Activated CD8-positive, alpha-beta T cell treated with anti-CD3 and anti-CD28 coated beads, Interleukin-2, amount 10 ng/mL, durations not matched to agents 7 days and 5 days (primary cell): ENCODE measurements at regions not wholly inside any gene's neighbourhood (a gene's known extent, or its start where the extent isn't known, plus 50 kb on each side); places are given as distances from the start of the nearest gene placed in this dataset.
"Not testable (repeated sequence)": the region's sequence is repeated elsewhere in the genome, so short reads cannot be mapped to it uniquely, and the experiment has no call there.

Experiments used
- ATAC-seq: fragments of 150-1000 bp; cut with Tn5 transposase; one replicate; pipeline ENCODE4 v1.10.0; 2021; ENCODE audit warnings: moderate library complexity
- CTCF ChIA-PET: fragments of 350-600 bp; sonication (Branson Sonifier 250); formaldehyde crosslinking; loops from one replicate; lab custom pipeline; 2021; ENCODE audit warnings: antibody characterized with exemption; lab: Charles Lee
- POLR2A ChIA-PET: fragments of 350-600 bp; sonication (Branson Sonifier 250); formaldehyde crosslinking; loops from one replicate; lab custom pipeline; 2021; ENCODE audit warnings: antibody characterized with exemption; lab: Charles Lee
- DNase-seq: peaks from one replicate; pipeline ENCODE4 v3.0.0-alpha.2; 2020
- H3K27ac Mint-ChIP-seq: one replicate; pipeline ENCODE4 v1.8.0; 2021; ENCODE audit warnings: mild to moderate bottlenecking, mixed read lengths
- H3K27me3 Mint-ChIP-seq: one replicate; pipeline ENCODE4 v1.8.0; 2021; ENCODE audit warnings: low read depth, mixed read lengths
- H3K36me3 Mint-ChIP-seq: one replicate; pipeline ENCODE4 v1.8.0; 2021; ENCODE audit warnings: low read depth, mixed read lengths
- H3K4me1 Mint-ChIP-seq: one replicate; pipeline ENCODE4 v1.8.0; 2021; ENCODE audit warnings: low read depth, mixed read lengths
- H3K4me3 Mint-ChIP-seq: one replicate; pipeline ENCODE4 v1.8.0; 2021; ENCODE audit warnings: mild to moderate bottlenecking, mixed read lengths
- H3K9me3 Mint-ChIP-seq: one replicate; pipeline ENCODE4 v1.8.0; 2022; ENCODE audit warnings: mixed read lengths; ENCODE audit not compliant: insufficient read depth

DNA sequence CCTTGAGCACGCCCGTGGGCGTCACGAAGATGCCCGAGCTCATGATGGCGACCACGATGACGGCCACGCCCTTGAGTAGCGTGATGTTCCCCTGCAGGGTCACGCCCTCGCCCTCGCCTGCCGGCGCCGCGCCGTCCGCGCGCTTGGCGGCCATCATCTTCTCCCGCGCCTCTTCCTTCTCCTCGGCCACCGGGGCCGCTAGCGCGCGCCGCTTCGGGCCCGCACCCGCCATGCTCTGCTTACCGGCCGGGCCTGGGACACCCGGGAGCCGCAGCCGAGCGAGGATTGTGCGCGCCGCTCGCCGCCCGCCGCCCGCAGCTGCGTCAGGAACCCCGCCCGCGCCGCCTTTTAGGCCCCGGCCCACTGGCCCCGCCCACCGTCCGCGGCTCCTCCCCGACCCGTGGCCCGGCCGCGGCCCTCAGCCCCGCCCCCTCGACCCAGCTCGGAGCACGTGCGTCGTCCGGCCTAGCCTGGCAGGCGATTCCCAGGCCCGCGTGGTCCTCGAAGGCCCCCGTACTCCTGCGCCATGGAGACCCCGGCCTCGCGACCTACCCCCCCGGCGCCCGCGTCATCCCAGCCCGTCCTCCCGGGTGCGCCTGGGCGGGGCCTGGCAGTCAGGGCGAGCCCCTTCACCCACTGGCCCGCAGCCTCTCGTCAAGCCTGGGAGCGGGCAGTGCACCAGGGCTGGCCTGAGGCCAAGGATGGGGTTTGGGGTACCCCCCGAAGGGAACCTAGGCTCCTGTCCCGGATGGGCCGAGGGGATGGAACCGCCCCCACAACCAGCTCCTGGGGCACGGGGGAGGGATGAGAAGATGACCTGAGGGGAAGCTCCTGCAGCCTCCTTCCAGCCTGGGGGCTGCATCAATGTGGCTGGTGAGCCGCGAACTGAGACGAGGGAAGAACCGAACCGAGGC lies 79.0 kb upstream of the METTL9 start:
- CTCF ChIA-PET: interaction anchor here (1.0 kb wide), 1 partner anchor 125 kb away, joined by 3 read pairs; no protein-coding TSS in a partner anchor
- POLR2A ChIA-PET: interaction anchor here (0.9 to 1.8 kb wide), 3 partner anchors 11 to 14 kb away, joined by 3 to 5 read pairs (median 4); no protein-coding TSS in a partner anchor
- H3K27me3 Mint-ChIP-seq, H3K9me3 Mint-ChIP-seq: not testable (repeated sequence)
- ATAC-seq: peak; percentile 87
- Mint-ChIP-seq H3K36me3 (peaks cover 29% of the 10 kb centered on the region), H3K4me1 (peaks cover 19% of the 10 kb centered on the region), H3K4me3 (peak overlapping the region; percentile 89), H3K27ac (peak overlapping the region; percentile 97)
- peak; percentile 98 for DNase-seq

DNA sequence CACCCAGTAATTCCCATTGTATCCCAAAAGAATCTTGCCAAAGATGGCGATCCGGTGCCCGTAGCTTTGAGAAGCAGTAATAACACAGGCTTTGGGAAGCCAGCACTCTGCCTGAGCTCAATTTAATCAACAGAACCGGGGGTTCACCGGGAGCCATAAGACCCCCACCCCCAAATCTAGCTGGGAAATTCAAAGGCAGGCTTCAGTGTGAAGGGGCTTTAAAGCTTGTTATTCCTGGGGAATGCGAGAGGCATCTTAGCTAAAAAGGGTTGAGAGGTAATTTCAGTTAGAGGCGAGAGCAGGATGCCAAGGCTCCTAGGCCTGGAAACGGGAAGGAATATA lies 78.4 kb upstream of the METTL9 start:
- CTCF ChIA-PET, DNase-seq, POLR2A ChIA-PET: not testable (repeated sequence)

DNA sequence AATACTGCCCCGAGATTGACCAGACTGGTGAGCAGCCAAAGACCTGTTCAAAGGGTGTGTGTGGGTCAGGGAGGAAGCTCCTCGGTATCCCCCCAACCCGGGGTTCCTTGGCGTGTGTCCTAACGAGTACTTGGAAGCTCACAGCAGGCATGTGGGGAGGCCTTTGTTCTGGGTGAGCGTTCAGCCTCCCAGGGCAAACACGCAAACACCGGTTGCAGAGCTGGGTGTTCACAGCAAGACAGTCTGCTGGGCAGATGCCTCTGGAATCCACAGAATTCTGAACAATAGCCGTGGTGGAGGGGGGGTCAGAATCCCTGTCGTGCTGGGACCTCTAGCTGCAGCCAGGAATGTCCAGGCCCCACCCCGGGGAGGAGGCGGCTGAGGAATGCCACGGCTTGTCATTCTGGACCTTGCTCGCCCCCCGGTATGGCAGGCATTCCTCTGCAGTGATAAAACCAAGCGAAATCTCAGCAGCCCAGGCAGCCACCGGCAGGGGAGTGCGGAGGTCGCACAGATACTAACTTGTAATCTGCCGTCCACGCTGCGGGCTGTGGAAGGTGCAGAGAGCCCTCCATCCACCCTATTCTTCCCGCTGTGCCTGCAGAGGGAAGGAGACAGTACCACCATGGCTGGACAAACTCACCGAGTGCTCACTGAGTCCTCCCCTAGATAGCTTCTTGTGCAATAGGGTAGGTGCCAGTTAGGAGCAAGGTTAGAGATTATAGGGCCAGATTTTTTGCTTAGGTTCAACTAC lies 77.8 kb upstream of the METTL9 start:
- H3K4me1 Mint-ChIP-seq: peaks cover 10% of the 10 kb centered on the region
- H3K36me3 Mint-ChIP-seq: peaks cover 22% of the 10 kb centered on the region
- H3K4me3 Mint-ChIP-seq, H3K27me3 Mint-ChIP-seq, H3K9me3 Mint-ChIP-seq, CTCF ChIA-PET, POLR2A ChIA-PET, H3K27ac Mint-ChIP-seq, ATAC-seq, DNase-seq: not testable (repeated sequence)

More for the DNA sequence above, 78.4 kb upstream of the METTL9 start:
- not testable (repeated sequence) for ATAC-seq, H3K9me3 Mint-ChIP-seq, H3K27me3 Mint-ChIP-seq, H3K27ac Mint-ChIP-seq
- peaks cover 13% of the 10 kb centered on the region for H3K4me1 Mint-ChIP-seq
- H3K4me3 Mint-ChIP-seq: peak overlapping the region; percentile 19
- H3K36me3 Mint-ChIP-seq: peaks cover 24% of the 10 kb centered on the region

DNA sequence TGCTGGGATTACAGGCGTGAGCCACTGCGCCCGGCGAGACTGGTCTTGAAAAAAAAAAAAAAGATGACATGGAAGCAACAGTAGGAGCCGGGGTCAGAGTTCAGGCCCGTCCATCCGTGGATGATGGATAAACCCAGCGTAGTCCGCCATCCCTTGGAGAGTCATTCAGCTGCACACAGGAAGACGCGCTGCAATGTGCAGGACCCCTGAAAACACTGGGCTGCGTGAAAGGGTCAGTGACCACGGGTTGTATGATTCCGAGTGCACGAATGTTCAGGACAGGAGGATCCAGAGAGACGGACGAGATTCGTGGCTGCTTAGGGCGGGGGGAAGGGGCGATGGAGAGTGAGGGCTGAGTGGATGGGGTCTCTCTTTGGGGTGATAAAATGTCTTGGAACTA lies 76.5 kb upstream of the METTL9 start:
- POLR2A ChIA-PET: interaction anchor here (0.6 kb wide), 1 partner anchor 8 kb away, joined by 3 read pairs; no protein-coding TSS in a partner anchor
- ATAC-seq, CTCF ChIA-PET, H3K9me3 Mint-ChIP-seq, H3K27me3 Mint-ChIP-seq, H3K27ac Mint-ChIP-seq, DNase-seq, H3K4me3 Mint-ChIP-seq, H3K4me1 Mint-ChIP-seq: not testable (repeated sequence)
- peaks cover 20% of the 10 kb centered on the region for H3K36me3 Mint-ChIP-seq

DNA sequence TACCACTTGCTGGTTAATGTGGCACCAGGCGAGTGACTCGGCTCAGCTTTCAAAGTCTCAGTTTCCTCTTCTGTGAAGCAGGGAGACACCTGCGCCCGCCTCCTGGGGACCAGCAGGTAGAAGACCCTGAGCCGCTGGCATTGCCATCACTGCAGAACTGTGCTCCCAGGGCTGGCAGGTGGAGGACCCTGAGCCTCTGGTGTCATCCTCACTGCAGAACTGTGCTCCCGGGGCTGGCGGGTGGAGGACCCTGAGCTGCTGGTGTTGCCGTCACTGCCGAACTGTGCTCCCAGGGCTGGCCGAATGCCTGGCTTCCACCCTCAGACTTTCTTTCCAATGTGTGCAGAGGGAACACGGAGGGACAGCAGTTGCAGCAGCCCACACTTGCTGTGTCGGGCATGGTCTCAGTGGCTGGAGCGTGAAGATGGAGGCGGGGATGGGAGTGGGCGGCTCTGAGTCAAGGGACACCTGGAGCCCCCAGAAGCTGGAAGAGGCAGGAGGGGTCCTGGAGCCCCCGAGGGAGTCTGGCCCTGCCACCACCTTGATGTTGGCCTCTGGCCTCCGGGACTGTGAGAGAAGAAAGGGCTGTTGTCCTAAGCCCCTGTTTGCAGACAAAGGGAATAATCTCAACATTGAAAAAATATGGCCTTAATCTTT lies 75.8 kb upstream of the METTL9 start:
- DNase-seq (no peak), ATAC-seq (no peak)
- no peak overlapping the region for H3K27ac Mint-ChIP-seq
- H3K4me1 Mint-ChIP-seq: no peaks in the 10 kb centered on the region
- no peak overlapping the region for H3K4me3 Mint-ChIP-seq
- POLR2A ChIA-PET: interaction anchor here (0.6 kb wide), 1 partner anchor 8 kb away, joined by 3 read pairs; no protein-coding TSS in a partner anchor
- CTCF ChIA-PET: no interaction called here
- no peaks in the 10 kb centered on the region for H3K9me3 Mint-ChIP-seq
- H3K27me3 Mint-ChIP-seq: peaks cover 8% of the 10 kb centered on the region
- peaks cover 14% of the 10 kb centered on the region for H3K36me3 Mint-ChIP-seq

DNA sequence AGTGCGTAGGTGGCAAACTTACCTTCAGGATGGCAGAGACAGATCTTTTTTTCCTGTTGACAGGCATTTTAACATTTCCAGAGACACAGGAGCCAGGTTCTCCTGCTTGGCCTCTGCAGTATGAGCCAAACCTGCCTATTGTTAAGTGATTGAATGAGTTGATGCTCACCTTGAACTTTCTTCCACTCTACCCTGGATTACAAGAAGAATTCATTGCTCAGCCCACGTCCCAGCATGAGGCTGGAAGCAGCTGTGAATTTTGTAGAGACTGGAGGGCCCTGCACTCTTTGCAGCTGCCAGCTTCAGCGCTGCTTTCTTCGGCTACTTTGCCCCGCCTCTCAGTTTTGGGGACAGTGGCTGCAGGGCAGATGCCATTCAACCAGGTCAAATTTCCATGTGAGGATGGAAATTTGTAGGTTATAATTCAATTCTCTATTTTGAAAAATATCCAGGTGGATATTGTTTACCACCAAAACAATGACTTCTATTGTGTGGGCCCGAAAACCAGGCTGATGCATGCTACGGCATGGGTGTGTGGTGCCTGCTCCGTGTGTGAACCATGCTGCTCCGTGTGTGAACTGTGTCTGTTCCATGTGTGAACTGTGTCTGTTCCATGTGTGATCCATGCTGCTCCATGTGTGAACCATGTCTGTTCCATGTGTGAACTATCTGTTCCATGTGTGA lies 75.2 kb upstream of the METTL9 start:
- peaks cover 8% of the 10 kb centered on the region for H3K27me3 Mint-ChIP-seq
- no peaks in the 10 kb centered on the region for H3K9me3 Mint-ChIP-seq
- no peak overlapping the region for H3K27ac Mint-ChIP-seq
- ChIA-PET CTCF (no interaction called here), POLR2A (no interaction called here)
- no peak overlapping the region for H3K4me3 Mint-ChIP-seq
- H3K36me3 Mint-ChIP-seq: peaks cover 8% of the 10 kb centered on the region
- no peak for ATAC-seq
- H3K4me1 Mint-ChIP-seq: no peaks in the 10 kb centered on the region
- DNase-seq: no peak

DNA sequence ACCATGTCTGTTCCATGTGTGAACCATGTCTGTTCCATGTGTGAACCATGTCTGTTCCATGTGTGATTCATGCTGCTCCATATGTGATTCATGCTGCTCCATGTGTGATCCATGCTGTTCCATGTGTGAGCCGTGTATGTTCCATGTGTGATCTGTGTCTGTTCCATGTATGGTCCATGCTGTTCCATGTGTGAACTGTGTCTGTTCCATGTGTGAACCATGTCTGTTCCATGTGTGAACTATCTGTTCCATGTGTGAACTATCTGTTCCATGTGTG lies 74.7 kb upstream of the METTL9 start:
- H3K4me3 Mint-ChIP-seq, POLR2A ChIA-PET, CTCF ChIA-PET, H3K9me3 Mint-ChIP-seq, H3K4me1 Mint-ChIP-seq, H3K27me3 Mint-ChIP-seq, H3K36me3 Mint-ChIP-seq, H3K27ac Mint-ChIP-seq, ATAC-seq, DNase-seq: not testable (repeated sequence)

DNA sequence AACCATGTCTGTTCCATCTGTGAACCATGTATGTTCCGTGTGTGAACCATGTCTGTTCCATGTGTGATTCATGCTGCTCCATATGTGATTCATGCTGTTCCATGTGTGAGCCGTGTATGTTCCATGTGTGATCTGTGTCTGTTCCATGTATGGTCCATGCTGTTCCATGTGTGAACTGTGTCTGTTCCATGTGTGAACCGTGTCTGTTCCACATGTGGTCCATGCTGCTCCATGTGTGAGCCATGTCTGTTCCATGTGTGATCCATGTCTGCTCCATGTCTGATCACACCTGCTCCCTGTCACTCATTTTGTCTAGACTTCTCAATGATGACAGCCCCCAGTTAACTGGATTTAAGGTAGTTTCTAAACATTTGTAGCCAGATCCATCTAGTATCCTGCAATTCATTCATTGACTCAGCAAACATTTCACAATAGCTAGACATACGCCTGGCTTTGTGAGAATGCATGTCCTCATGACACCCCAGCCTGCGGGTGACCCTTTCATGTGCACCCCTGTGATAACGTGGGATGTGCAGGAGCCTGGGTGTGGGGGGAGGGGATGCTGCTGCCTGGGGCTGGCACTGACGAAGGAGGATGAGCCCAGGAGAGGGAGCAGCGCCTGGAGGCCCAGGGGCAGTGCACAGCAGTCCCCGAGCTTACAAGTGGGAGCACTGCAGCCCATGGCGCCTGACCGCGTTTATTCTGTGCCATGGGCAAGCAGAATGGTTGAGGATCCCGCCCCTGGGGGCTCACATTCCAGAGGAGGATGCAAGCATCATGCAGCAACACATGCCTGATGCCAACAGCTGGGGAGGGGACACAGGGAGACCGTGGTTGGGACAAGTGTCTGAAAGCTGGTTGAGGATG lies 74.1 kb upstream of the METTL9 start:
- POLR2A ChIA-PET: interaction anchor here (0.6 kb wide), 1 partner anchor 19 kb away, joined by 4 read pairs; no protein-coding TSS in a partner anchor
- CTCF ChIA-PET, H3K9me3 Mint-ChIP-seq, H3K27ac Mint-ChIP-seq, H3K36me3 Mint-ChIP-seq, H3K27me3 Mint-ChIP-seq, H3K4me1 Mint-ChIP-seq, DNase-seq, ATAC-seq, H3K4me3 Mint-ChIP-seq: not testable (repeated sequence)

DNA sequence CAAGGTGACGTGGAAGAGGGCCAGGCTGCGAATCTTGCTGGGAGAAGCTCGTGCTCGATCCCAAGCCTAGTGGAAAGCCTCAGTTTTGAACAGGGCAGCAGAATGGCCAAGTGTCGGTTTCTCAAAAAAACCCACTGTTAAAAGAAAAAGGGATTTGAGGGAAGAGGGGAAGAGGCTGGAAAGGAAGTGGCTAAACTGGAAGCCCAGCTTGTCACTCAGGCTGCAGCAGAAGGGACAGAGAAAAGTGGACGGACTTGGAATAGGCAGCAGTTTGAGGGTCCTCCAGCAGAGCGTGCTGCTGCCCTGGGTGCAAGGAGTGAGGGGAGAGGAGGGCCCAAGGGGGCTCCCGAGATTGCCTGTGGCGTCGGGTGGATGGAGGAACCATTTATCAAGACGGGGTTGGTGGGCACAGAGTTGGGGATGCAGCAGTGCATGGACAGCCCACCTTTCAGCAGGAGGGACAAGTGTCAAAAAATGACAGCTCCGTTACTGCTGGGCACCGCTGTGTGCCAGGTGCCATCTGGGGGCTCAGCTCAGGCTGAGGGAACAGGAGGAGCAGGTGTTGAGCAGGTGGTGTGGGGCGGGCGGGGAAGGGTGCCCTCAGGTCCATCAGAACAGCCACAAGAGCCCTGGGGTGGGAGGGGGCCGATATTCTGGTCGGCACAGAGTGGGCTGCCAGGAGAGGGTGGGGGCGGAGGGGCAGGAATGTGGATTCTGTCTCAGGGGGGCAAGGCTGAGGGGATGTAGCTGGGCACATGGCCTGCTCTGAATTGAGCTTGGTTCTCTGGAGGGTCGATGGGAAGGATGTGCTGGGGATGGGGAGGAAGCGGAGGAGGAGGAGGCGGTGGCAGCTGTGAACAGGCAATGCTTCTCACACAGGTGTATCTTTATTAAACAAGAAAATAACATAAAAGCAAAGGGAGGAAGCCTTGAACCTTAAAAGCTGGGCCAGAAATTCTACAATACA lies 73.1 kb upstream of the METTL9 start:
- H3K4me1 Mint-ChIP-seq, H3K4me3 Mint-ChIP-seq, DNase-seq, CTCF ChIA-PET, H3K27ac Mint-ChIP-seq, H3K36me3 Mint-ChIP-seq, H3K9me3 Mint-ChIP-seq, ATAC-seq: not testable (repeated sequence)
- H3K27me3 Mint-ChIP-seq: peaks cover 12% of the 10 kb centered on the region
- POLR2A ChIA-PET: interaction anchor here (0.6 kb wide), 1 partner anchor 20 kb away, joined by 4 read pairs; no protein-coding TSS in a partner anchor
